ENCODE measurements at regions not wholly inside any gene's neighbourhood (a gene's known extent, or its start where the extent isn't known, plus 50 kb on each side); places are given as distances from the start of the nearest gene placed in this dataset.

DNA sequence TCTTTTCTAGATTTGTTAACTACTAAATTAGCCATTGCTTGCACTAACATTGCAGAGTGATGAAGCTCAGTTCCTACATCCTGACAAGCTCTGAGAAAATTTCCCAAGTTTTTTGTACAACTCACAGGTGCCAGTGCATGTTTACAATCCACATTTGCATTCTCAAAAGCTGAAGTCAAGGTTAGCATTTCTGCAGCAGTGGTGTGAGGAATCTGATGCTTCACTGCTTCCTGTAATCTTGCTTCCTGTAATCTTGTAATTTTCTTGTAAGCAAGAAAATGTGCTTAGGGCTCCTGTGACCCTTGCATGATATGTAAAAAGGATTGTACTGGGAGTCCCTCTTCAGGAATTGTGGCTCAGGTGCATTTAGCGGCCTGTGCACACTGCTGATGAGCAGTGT is 207.4 kb upstream of the CXCL13 start:
- H3K27ac ChIP-seq (ENCODE audit: low read depth, low read length) = no peak overlapping the region
- TF ChIP-seq EZH2phosphoT487 (conservative IDR thresholded peaks at IDR 0.05; ENCODE audit: low read length) = no peak
- TF ChIP-seq, protein P1, sequence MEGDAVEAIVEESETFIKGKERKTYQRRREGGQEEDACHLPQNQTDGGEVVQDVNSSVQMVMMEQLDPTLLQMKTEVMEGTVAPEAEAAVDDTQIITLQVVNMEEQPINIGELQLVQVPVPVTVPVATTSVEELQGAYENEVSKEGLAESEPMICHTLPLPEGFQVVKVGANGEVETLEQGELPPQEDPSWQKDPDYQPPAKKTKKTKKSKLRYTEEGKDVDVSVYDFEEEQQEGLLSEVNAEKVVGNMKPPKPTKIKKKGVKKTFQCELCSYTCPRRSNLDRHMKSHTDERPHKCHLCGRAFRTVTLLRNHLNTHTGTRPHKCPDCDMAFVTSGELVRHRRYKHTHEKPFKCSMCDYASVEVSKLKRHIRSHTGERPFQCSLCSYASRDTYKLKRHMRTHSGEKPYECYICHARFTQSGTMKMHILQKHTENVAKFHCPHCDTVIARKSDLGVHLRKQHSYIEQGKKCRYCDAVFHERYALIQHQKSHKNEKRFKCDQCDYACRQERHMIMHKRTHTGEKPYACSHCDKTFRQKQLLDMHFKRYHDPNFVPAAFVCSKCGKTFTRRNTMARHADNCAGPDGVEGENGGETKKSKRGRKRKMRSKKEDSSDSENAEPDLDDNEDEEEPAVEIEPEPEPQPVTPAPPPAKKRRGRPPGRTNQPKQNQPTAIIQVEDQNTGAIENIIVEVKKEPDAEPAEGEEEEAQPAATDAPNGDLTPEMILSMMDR (IDR thresholded peaks at IDR 0.05; ENCODE audit: insufficient read depth, low read length, poor library complexity, severe bottlenecking) = no peak
- no peaks in the 10 kb centered on the region for H3K79me2 ChIP-seq (ENCODE audit: insufficient read depth, low read length)
- H3K36me3 ChIP-seq (ENCODE audit: low read length) = no peaks in the 10 kb centered on the region
- H4K20me1 ChIP-seq (ENCODE audit: low read depth, low read length) = no peaks in the 10 kb centered on the region
- no peak overlapping the region for H3K4me2 ChIP-seq (ENCODE audit: low read depth, low read length, poor library complexity, severe bottlenecking)
- no peak overlapping the region for H3K9ac ChIP-seq (ENCODE audit: low read length)
- no peaks in the 10 kb centered on the region for H3K9me2 ChIP-seq (replicated peaks; ENCODE audit: insufficient read depth, low read length)
- H3K27me3 ChIP-seq (ENCODE audit: low read length) = no peaks in the 10 kb centered on the region
- H3K9me3 ChIP-seq (ENCODE audit: insufficient read depth, low read length) = no peaks in the 10 kb centered on the region
- no peaks in the 10 kb centered on the region for H3F3A ChIP-seq (ENCODE audit: insufficient read depth)
- no peak overlapping the region for H3K4me3 ChIP-seq (ENCODE audit: insufficient read depth, low read length, poor library complexity, severe bottlenecking)
- no peak overlapping the region for H2AFZ ChIP-seq (ENCODE audit: low read depth, low read length, severe bottlenecking)

DNA sequence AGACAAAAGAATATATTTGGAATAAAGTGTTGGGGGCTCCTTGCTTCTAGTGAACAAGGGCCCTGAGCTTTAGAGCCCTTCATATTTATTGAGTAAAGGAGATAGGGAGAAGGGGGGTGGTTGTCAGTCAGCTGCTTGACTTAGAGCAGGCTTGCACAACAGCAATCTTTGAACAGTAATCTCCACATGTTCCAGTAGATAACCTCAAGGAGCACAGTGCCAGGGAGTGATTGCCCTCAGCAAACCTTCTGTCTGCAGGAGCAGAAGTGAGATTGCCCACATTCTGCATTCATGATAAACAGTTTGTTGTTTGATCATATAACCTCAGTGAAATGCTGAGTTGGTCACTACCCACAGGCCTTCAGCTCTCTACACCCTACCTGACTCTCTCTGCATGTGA is 205.8 kb upstream of the CXCL13 start:
- Histone ChIP-seq H3K79me2 (ENCODE audit: insufficient read depth, low read length) (no peaks in the 10 kb centered on the region), H3K4me3 (ENCODE audit: insufficient read depth, low read length, poor library complexity, severe bottlenecking) (no peak overlapping the region), H3K9me2 (replicated peaks; ENCODE audit: insufficient read depth, low read length) (no peaks in the 10 kb centered on the region), H3K9me3 (ENCODE audit: insufficient read depth, low read length) (no peaks in the 10 kb centered on the region), H3K9ac (ENCODE audit: low read length) (no peak overlapping the region), H3K36me3 (ENCODE audit: low read length) (no peaks in the 10 kb centered on the region), H3K27me3 (ENCODE audit: low read length) (no peaks in the 10 kb centered on the region), H2AFZ (ENCODE audit: low read depth, low read length, severe bottlenecking) (no peak overlapping the region), H3F3A (ENCODE audit: insufficient read depth) (no peaks in the 10 kb centered on the region), H4K20me1 (ENCODE audit: low read depth, low read length) (no peaks in the 10 kb centered on the region), H3K27ac (ENCODE audit: low read depth, low read length) (no peak overlapping the region), H3K4me2 (ENCODE audit: low read depth, low read length, poor library complexity, severe bottlenecking) (no peak overlapping the region)
- TF ChIP-seq, protein P1 (IDR thresholded peaks at IDR 0.05; ENCODE audit: insufficient read depth, low read length, poor library complexity, severe bottlenecking) = no peak
- TF ChIP-seq EZH2phosphoT487 (conservative IDR thresholded peaks at IDR 0.05; ENCODE audit: low read length) = no peak

DNA sequence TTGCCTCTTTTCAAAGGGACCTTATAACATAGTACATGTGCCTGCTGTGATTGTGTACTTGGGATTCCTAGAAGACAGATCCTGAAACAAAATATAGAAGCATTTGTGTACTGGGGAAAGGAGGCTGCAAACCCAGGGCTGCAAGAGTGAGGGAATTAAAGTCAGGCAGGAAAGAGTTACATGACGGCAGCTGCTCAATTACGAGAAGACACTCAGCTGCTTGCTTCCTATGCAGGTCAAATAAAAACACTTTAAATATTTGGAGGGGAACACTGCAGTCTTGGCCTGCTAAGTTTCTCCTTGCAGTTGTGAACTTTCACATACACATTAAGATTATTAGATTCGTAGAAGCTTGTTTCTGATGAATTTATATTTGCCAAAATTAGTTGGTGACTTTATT is 191.9 kb upstream of the CXCL13 start:
- Histone ChIP-seq H3K4me3 (ENCODE audit: insufficient read depth, low read length, poor library complexity, severe bottlenecking) (no peak overlapping the region), H3K9me3 (ENCODE audit: insufficient read depth, low read length) (no peaks in the 10 kb centered on the region), H3K79me2 (ENCODE audit: insufficient read depth, low read length) (no peaks in the 10 kb centered on the region), H3K9me2 (replicated peaks; ENCODE audit: insufficient read depth, low read length) (no peaks in the 10 kb centered on the region), H3F3A (ENCODE audit: insufficient read depth) (no peaks in the 10 kb centered on the region), H3K27me3 (ENCODE audit: low read length) (no peaks in the 10 kb centered on the region), H4K20me1 (ENCODE audit: low read depth, low read length) (no peaks in the 10 kb centered on the region), H2AFZ (ENCODE audit: low read depth, low read length, severe bottlenecking) (no peak overlapping the region), H3K36me3 (ENCODE audit: low read length) (no peaks in the 10 kb centered on the region), H3K4me2 (ENCODE audit: low read depth, low read length, poor library complexity, severe bottlenecking) (no peak overlapping the region), H3K27ac (ENCODE audit: low read depth, low read length) (no peak overlapping the region), H3K9ac (ENCODE audit: low read length) (no peak overlapping the region)
- TF ChIP-seq EZH2phosphoT487 (conservative IDR thresholded peaks at IDR 0.05; ENCODE audit: low read length) = no peak
- TF ChIP-seq, protein P1 (IDR thresholded peaks at IDR 0.05; ENCODE audit: insufficient read depth, low read length, poor library complexity, severe bottlenecking) = no peak
